HepG2 (cell line): ENCODE measurements at regions not wholly inside any gene's neighbourhood (a gene's known extent, or its start where the extent isn't known, plus 50 kb on each side); places are given as distances from the start of the nearest gene placed in this dataset.

Experiments used
- ATF1 ChIP-seq: IDR thresholded peaks from 2 replicates; pipeline ENCODE4 v1.6.1; 2016; ENCODE audit warnings: mild to moderate bottlenecking, control low read depth
- BCL6 ChIP-seq: IDR thresholded peaks from 2 replicates; pipeline ENCODE4 v1.6.1; 2016; ENCODE audit warnings: missing genetic modification reagents, missing compliant biosample characterization
- EP300 ChIP-seq, 3 experiments: sonication (generic) in 1 of 3; formaldehyde crosslinking in 1 of 3; IDR thresholded peaks; 2 replicates each; pipeline versions ENCODE4 v1.5.1 to v1.6.1; 2011 to 2020; ENCODE audit warnings: low read depth in 2 of 3, low read length in 2 of 3, borderline replicate concordance in 1 of 3, improper control_type of control experiment in 1 of 3, mild to moderate bottlenecking in 1 of 3, missing genetic modification reagents in 1 of 3, moderate library complexity in 1 of 3
- FOXK1 ChIP-seq: sonication (generic); formaldehyde crosslinking; IDR thresholded peaks from 2 replicates; pipeline ENCODE4 v1.4.0; 2020; ENCODE audit warnings: low read depth, missing genetic modification reagents, borderline replicate concordance
- MIER3 ChIP-seq: IDR thresholded peaks from 2 replicates; pipeline ENCODE4 v1.6.1; 2016; ENCODE audit warnings: missing compliant biosample characterization, borderline replicate concordance
- MTF1 ChIP-seq: sonication (generic); formaldehyde crosslinking; IDR thresholded peaks from 2 replicates; pipeline ENCODE4 v1.5.0; 2020; ENCODE audit warnings: missing genetic modification reagents
- TOPORS ChIP-seq: sonication (generic); formaldehyde crosslinking; IDR thresholded peaks from 2 replicates; pipeline ENCODE4 v1.8.0; 2023; ENCODE audit warnings: mild to moderate bottlenecking, missing genetic modification reagents
- WIZ ChIP-seq: sonication (generic); formaldehyde crosslinking; IDR thresholded peaks from 2 replicates; pipeline ENCODE4 v1.5.1; 2020; ENCODE audit warnings: mild to moderate bottlenecking, missing genetic modification reagents
- ZFP90 ChIP-seq: sonication (generic); formaldehyde crosslinking; IDR thresholded peaks from 2 replicates; pipeline ENCODE4 v1.8.0; 2022; ENCODE audit warnings: missing genetic modification reagents, mild to moderate bottlenecking, inconsistent platforms, borderline replicate concordance
- ZNF607 ChIP-seq: sonication (generic); formaldehyde crosslinking; IDR thresholded peaks from 2 replicates; pipeline ENCODE4 v1.5.1; 2020; ENCODE audit warnings: missing genetic modification reagents, mild to moderate bottlenecking, borderline replicate concordance
- ZSCAN31 ChIP-seq: sonication (generic); formaldehyde crosslinking; IDR thresholded peaks from 2 replicates; pipeline ENCODE4 v1.5.0; 2020; ENCODE audit warnings: low read depth, mild to moderate bottlenecking, missing genetic modification reagents
- TF ChIP-seq, protein P1 (sequence below): sonication (generic); formaldehyde crosslinking; IDR thresholded peaks from 2 replicates; pipeline ENCODE4 v1.4.0; 2020; ENCODE audit warnings: missing genetic modification reagents

DNA sequence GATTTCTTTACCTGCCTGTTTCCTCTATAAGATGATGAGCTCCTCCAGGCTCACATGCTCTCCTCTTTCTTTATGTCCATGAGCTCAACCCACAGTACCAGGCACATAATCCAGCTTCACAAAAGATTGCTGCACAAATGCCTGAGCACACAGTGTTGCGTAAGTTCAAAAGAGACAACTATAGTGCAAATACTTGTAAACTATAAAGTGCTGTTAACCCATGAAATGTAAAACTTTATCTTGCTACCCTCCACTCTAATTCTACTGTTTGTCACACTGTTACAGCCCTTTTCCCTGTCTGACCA, 101.0 kb upstream of the LPP start (continued):
- TF ChIP-seq, protein P1, sequence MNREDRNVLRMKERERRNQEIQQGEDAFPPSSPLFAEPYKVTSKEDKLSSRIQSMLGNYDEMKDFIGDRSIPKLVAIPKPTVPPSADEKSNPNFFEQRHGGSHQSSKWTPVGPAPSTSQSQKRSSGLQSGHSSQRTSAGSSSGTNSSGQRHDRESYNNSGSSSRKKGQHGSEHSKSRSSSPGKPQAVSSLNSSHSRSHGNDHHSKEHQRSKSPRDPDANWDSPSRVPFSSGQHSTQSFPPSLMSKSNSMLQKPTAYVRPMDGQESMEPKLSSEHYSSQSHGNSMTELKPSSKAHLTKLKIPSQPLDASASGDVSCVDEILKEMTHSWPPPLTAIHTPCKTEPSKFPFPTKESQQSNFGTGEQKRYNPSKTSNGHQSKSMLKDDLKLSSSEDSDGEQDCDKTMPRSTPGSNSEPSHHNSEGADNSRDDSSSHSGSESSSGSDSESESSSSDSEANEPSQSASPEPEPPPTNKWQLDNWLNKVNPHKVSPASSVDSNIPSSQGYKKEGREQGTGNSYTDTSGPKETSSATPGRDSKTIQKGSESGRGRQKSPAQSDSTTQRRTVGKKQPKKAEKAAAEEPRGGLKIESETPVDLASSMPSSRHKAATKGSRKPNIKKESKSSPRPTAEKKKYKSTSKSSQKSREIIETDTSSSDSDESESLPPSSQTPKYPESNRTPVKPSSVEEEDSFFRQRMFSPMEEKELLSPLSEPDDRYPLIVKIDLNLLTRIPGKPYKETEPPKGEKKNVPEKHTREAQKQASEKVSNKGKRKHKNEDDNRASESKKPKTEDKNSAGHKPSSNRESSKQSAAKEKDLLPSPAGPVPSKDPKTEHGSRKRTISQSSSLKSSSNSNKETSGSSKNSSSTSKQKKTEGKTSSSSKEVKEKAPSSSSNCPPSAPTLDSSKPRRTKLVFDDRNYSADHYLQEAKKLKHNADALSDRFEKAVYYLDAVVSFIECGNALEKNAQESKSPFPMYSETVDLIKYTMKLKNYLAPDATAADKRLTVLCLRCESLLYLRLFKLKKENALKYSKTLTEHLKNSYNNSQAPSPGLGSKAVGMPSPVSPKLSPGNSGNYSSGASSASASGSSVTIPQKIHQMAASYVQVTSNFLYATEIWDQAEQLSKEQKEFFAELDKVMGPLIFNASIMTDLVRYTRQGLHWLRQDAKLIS (CRISPR knock-in tag): no peak
- TF ChIP-seq BCL6 (CRISPR knock-in tag) (peak; percentile 63; the same call in 1 of the 2 replicates), ATF1 (peak; percentile 3; the same call in 1 of the 2 replicates), WIZ (no peak), EP300 (IDR thresholded peaks at IDR 0.05; ENCODE audit: low read depth in 2 of 2, low read length in 2 of 2) (peak in 1 of 2 experiments; percentile 51; a peak in 1 of 4 replicates), EP300 (CRISPR knock-in tag; IDR thresholded peaks at IDR 0.05; ENCODE audit: borderline replicate concordance) (no peak), TOPORS (CRISPR knock-in tag) (0 out of 2 replicates have a peak, but pooled peaks have one; percentile 24), ZSCAN31 (CRISPR knock-in tag) (no peak), FOXK1 (CRISPR knock-in tag) (peak; percentile 29; the same call in 1 of the 2 replicates), MTF1 (CRISPR knock-in tag) (no peak), MIER3 (peak; percentile 29; the same call in 1 of the 2 replicates), ZFP90 (CRISPR knock-in tag) (0 out of 2 replicates have a peak, but pooled peaks have one; percentile 0), ZNF607 (no peak)
